ENCODE measurements at regions not wholly inside any gene's neighbourhood (a gene's known extent, or its start where the extent isn't known, plus 50 kb on each side); places are given as distances from the start of the nearest gene placed in this dataset.

GRCh38 chr2:18123211-18123570 lies 244.7 kb downstream of the KCNS3 start:
- no peak for DNase-seq

GRCh38 chr2:18122544-18123210 lies 244.2 kb downstream of the KCNS3 start:
- DNase-seq, result no peak

GRCh38 chr2:18119883-18120282 lies 241.4 kb downstream of the KCNS3 start:
- DNase-seq, result no peak

GRCh38 chr2:18118703-18119102 lies 240.2 kb downstream of the KCNS3 start:
- DNase-seq, result no peak

- peak; percentile 45 for DNase-seq
These were observed 239.1 kb downstream of the KCNS3 start for GRCh38 chr2:18117592-18117991.

GRCh38 chr2:18110222-18110621 lies 231.8 kb downstream of the KCNS3 start:
- DNase-seq, result no peak

GRCh38 chr2:18106841-18107240 lies 228.4 kb downstream of the KCNS3 start:
- DNase-seq, result no peak

GRCh38 chr2:18105929-18106328 lies 227.5 kb downstream of the KCNS3 start:
- DNase-seq, result no peak

GRCh38 chr2:18104595-18105224 lies 226.2 kb downstream of the KCNS3 start:
- DNase-seq, result no peak

- DNase-seq, result no peak
These were observed 218.5 kb downstream of the KCNS3 start for GRCh38 chr2:18096836-18097405.

- DNase-seq, result no peak
These were observed 215.8 kb downstream of the KCNS3 start for GRCh38 chr2:18094277-18094676.

- DNase-seq, result no peak
These were observed 214.7 kb downstream of the KCNS3 start for GRCh38 chr2:18093196-18093595.

GRCh38 chr2:18092760-18093159 lies 214.3 kb downstream of the KCNS3 start:
- no peak for DNase-seq

- no peak for DNase-seq
These were observed 207.1 kb downstream of the KCNS3 start for GRCh38 chr2:18085593-18085992.

- DNase-seq, result no peak
These were observed 205.9 kb downstream of the KCNS3 start for GRCh38 chr2:18084376-18084775.

- no peak for DNase-seq
These were observed 205.3 kb downstream of the KCNS3 start for GRCh38 chr2:18083806-18084205.

- no peak for DNase-seq
These were observed 199.7 kb downstream of the KCNS3 start for GRCh38 chr2:18078216-18078615.

GRCh38 chr2:18077704-18078103 lies 199.2 kb downstream of the KCNS3 start:
- DNase-seq, result peak; percentile 91

GRCh38 chr2:18077231-18077630 lies 198.8 kb downstream of the KCNS3 start:
- DNase-seq, result peak; percentile 18

- no peak for DNase-seq
These were observed 196.0 kb downstream of the KCNS3 start for GRCh38 chr2:18074476-18074875.

GRCh38 chr2:18073601-18074000 lies 195.1 kb downstream of the KCNS3 start:
- no peak for DNase-seq

GRCh38 chr2:18067588-18068384 lies 189.3 kb downstream of the KCNS3 start:
- no peak for DNase-seq

GRCh38 chr2:18066894-18067293 lies 188.4 kb downstream of the KCNS3 start:
- no peak for DNase-seq

- no peak for DNase-seq
These were observed 187.6 kb downstream of the KCNS3 start for GRCh38 chr2:18066066-18066465.

All from NCI-H226 (cell line).